ENCODE measurements at regions not wholly inside any gene's neighbourhood (a gene's known extent, or its start where the extent isn't known, plus 50 kb on each side); places are given as distances from the start of the nearest gene placed in this dataset.
"Not testable (repeated sequence)": the region's sequence is repeated elsewhere in the genome, so short reads cannot be mapped to it uniquely, and the experiment has no call there.

- not testable (repeated sequence) for DNase-seq
These were observed 134.0 kb upstream of the ZNF469 start for GRCh38 chr16:88248761-88249160.

- not testable (repeated sequence) for DNase-seq
These were observed 132.4 kb upstream of the ZNF469 start for GRCh38 chr16:88250381-88250780.

GRCh38 chr16:88252057-88252794, 130.5 kb upstream of the ZNF469 start:
- not testable (repeated sequence) for DNase-seq

- not testable (repeated sequence) for DNase-seq
These were observed 124.6 kb upstream of the ZNF469 start for GRCh38 chr16:88258141-88258540.

- not testable (repeated sequence) for DNase-seq
These were observed 123.8 kb upstream of the ZNF469 start for GRCh38 chr16:88258764-88259525.

- not testable (repeated sequence) for DNase-seq
These were observed 123.2 kb upstream of the ZNF469 start for GRCh38 chr16:88259538-88259937.

GRCh38 chr16:88260146-88260545, 122.6 kb upstream of the ZNF469 start:
- not testable (repeated sequence) for DNase-seq

GRCh38 chr16:88260881-88261665, 121.7 kb upstream of the ZNF469 start:
- DNase-seq: not testable (repeated sequence)

- DNase-seq: not testable (repeated sequence)
These were observed 120.7 kb upstream of the ZNF469 start for GRCh38 chr16:88261814-88262605.

- not testable (repeated sequence) for DNase-seq
These were observed 119.7 kb upstream of the ZNF469 start for GRCh38 chr16:88262858-88263563.

- not testable (repeated sequence) for DNase-seq
These were observed 119.0 kb upstream of the ZNF469 start for GRCh38 chr16:88263681-88264287.

- DNase-seq: peak; percentile 75
These were observed 118.0 kb upstream of the ZNF469 start for GRCh38 chr16:88264641-88265285.

GRCh38 chr16:88265286-88265938, 117.3 kb upstream of the ZNF469 start:
- DNase-seq: not testable (repeated sequence)

GRCh38 chr16:88266036-88266435, 116.7 kb upstream of the ZNF469 start:
- DNase-seq: not testable (repeated sequence)

- DNase-seq: not testable (repeated sequence)
These were observed 115.7 kb upstream of the ZNF469 start for GRCh38 chr16:88266935-88267551.

GRCh38 chr16:88268186-88268970, 114.4 kb upstream of the ZNF469 start:
- DNase-seq: not testable (repeated sequence)

GRCh38 chr16:88270171-88270790, 112.5 kb upstream of the ZNF469 start:
- not testable (repeated sequence) for DNase-seq

GRCh38 chr16:88271296-88271695, 111.5 kb upstream of the ZNF469 start:
- not testable (repeated sequence) for DNase-seq

Measured in T1000 (cell line).